ENCODE measurements at regions not wholly inside any gene's neighbourhood (a gene's known extent, or its start where the extent isn't known, plus 50 kb on each side); places are given as distances from the start of the nearest gene placed in this dataset.
"Not testable (repeated sequence)": the region's sequence is repeated elsewhere in the genome, so short reads cannot be mapped to it uniquely, and the experiment has no call there.

DNA sequence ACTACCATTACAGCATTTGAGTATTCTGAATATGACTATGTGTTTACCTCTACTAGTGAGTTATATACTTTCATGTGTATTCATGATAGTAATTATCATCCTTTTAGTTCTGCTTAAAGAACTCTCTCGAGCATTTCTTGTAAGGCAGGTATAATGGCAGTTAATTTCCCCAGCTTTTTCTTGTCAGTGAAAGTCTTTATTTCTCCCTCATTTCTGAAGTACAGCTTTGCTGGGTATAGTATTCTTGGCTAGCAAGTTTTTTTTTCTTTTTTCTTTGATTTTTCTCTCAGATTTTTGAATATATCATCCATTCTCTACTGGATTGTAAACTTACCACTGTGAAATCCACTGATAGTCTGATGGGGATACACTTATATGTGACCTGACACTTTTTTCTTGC, 165.9 kb upstream of the ARHGAP5 start:
- Histone ChIP-seq H4K8ac (ENCODE audit: low read depth, low read length) (no peak overlapping the region), H3K56ac (ENCODE audit: low read length) (no peak overlapping the region)

GRCh38 chr14:31913370-31913769, 163.7 kb upstream of the ARHGAP5 start:
- Histone ChIP-seq H3K4me1 (ENCODE audit: control insufficient read depth, low read depth, low read length) (no peaks in the 10 kb centered on the region), H3K9ac (ENCODE audit: low read length) (no peak overlapping the region)

More for the DNA sequence above, 165.9 kb upstream of the ARHGAP5 start:
- H3K23ac ChIP-seq (ENCODE audit: low read length), result no peak overlapping the region
- no peaks in the 10 kb centered on the region for H3K4me1 ChIP-seq (ENCODE audit: control insufficient read depth, low read depth, low read length)
- H3K4ac ChIP-seq (ENCODE audit: low read depth, low read length), result no peak overlapping the region
- no peak overlapping the region for H3K4me2 ChIP-seq (ENCODE audit: low read length)
- H3K4me3 ChIP-seq (ENCODE audit: low read length), result no peak overlapping the region
- H3K36me3 ChIP-seq (ENCODE audit: control insufficient read depth, insufficient read depth, low read length), result no peaks in the 10 kb centered on the region
- DNase-seq, result no peak
- no peak overlapping the region for H2BK120ac ChIP-seq (ENCODE audit: low read depth, low read length)
- H3K79me2 ChIP-seq (ENCODE audit: control insufficient read depth, insufficient read depth, low read length), result no peaks in the 10 kb centered on the region
- no peaks in the 10 kb centered on the region for H3K27me3 ChIP-seq (ENCODE audit: insufficient read depth, low read length, poor library complexity)
- H2BK5ac ChIP-seq (ENCODE audit: low read length), result no peak overlapping the region
- no peak overlapping the region for H3K27ac ChIP-seq (ENCODE audit: low read depth, low read length)
- no peak overlapping the region for H2BK15ac ChIP-seq (replicated peaks; ENCODE audit: low read depth)
- WGBS (ENCODE audit: extremely low coverage, insufficient coverage, low lambda C conversion rate), result no CpG with 5 or more reads among the region's 1 CpG
- no peak overlapping the region for H3K18ac ChIP-seq (ENCODE audit: low read length)
- no peak overlapping the region for H3K9ac ChIP-seq (ENCODE audit: low read length)
- H2AK5ac ChIP-seq (ENCODE audit: low read length), result no peak overlapping the region
- H3K79me1 ChIP-seq (ENCODE audit: low read length), result no peaks in the 10 kb centered on the region
- no peak overlapping the region for H4K5ac ChIP-seq (ENCODE audit: low read length)

DNA sequence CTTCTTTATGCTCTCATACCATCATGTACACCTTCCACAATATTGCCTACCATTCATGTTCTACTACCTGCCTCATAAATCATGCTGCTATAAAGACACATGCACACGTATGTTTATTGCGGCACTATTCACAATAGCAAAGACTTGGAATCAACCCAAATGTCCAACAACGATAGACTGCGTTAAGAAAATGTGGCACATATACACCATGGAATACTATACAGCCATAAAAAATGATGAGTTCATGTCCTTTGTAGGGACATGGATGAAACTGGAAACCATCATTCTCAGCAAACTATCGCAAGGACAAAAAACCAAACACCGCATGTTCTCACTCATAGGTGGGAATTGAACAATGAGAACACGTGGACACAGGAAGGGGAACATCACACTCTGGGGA, 158.8 kb upstream of the ARHGAP5 start:
- H3K9ac ChIP-seq (ENCODE audit: low read length); H2BK5ac ChIP-seq (ENCODE audit: low read length); H3K79me1 ChIP-seq (ENCODE audit: low read length); H3K23ac ChIP-seq (ENCODE audit: low read length); H3K36me3 ChIP-seq (ENCODE audit: control insufficient read depth, insufficient read depth, low read length); H2AK5ac ChIP-seq (ENCODE audit: low read length); DNase-seq; H3K18ac ChIP-seq (ENCODE audit: low read length); H3K4me3 ChIP-seq (ENCODE audit: low read length); H3K56ac ChIP-seq (ENCODE audit: low read length); H2BK15ac ChIP-seq (replicated peaks; ENCODE audit: low read depth); H4K8ac ChIP-seq (ENCODE audit: low read depth, low read length); H3K4ac ChIP-seq (ENCODE audit: low read depth, low read length); H3K27me3 ChIP-seq (ENCODE audit: insufficient read depth, low read length, poor library complexity); H3K79me2 ChIP-seq (ENCODE audit: control insufficient read depth, insufficient read depth, low read length); H3K4me2 ChIP-seq (ENCODE audit: low read length); H3K27ac ChIP-seq (ENCODE audit: low read depth, low read length); H4K5ac ChIP-seq (ENCODE audit: low read length); H2BK120ac ChIP-seq (ENCODE audit: low read depth, low read length); H3K4me1 ChIP-seq (ENCODE audit: control insufficient read depth, low read depth, low read length): not testable (repeated sequence)
- WGBS (ENCODE audit: extremely low coverage, insufficient coverage, low lambda C conversion rate), result no CpG with 5 or more reads among the region's 7 CpGs

More at GRCh38 chr14:31913370-31913769, 163.7 kb upstream of the ARHGAP5 start:
- Histone ChIP-seq H3K4me2 (ENCODE audit: low read length) (no peak overlapping the region), H2BK120ac (ENCODE audit: low read depth, low read length) (no peak overlapping the region), H2AK5ac (ENCODE audit: low read length) (no peak overlapping the region), H3K56ac (ENCODE audit: low read length) (no peak overlapping the region), H3K23ac (ENCODE audit: low read length) (no peak overlapping the region), H3K79me1 (ENCODE audit: low read length) (no peaks in the 10 kb centered on the region), H3K79me2 (ENCODE audit: control insufficient read depth, insufficient read depth, low read length) (no peaks in the 10 kb centered on the region), H3K4me3 (ENCODE audit: low read length) (no peak overlapping the region), H4K5ac (ENCODE audit: low read length) (no peak overlapping the region), H3K36me3 (ENCODE audit: control insufficient read depth, insufficient read depth, low read length) (no peaks in the 10 kb centered on the region), H2BK15ac (replicated peaks; ENCODE audit: low read depth) (no peak overlapping the region), H2BK5ac (ENCODE audit: low read length) (no peak overlapping the region), H3K4ac (ENCODE audit: low read depth, low read length) (no peak overlapping the region), H3K27ac (ENCODE audit: low read depth, low read length) (no peak overlapping the region), H3K18ac (ENCODE audit: low read length) (no peak overlapping the region), H4K8ac (ENCODE audit: low read depth, low read length) (no peak overlapping the region), H3K27me3 (ENCODE audit: insufficient read depth, low read length, poor library complexity) (no peaks in the 10 kb centered on the region)
- WGBS (ENCODE audit: extremely low coverage, insufficient coverage, low lambda C conversion rate), result no CpG with 5 or more reads among the region's 4 CpGs
- DNase-seq, result no peak

GRCh38 chr14:31920001-31920400, 157.1 kb upstream of the ARHGAP5 start:
- Histone ChIP-seq H3K4me2 (ENCODE audit: low read length) (no peak overlapping the region), H2BK5ac (ENCODE audit: low read length) (no peak overlapping the region), H3K27me3 (ENCODE audit: insufficient read depth, low read length, poor library complexity) (no peaks in the 10 kb centered on the region), H4K5ac (ENCODE audit: low read length) (no peak overlapping the region), H3K23ac (ENCODE audit: low read length) (no peak overlapping the region), H3K79me2 (ENCODE audit: control insufficient read depth, insufficient read depth, low read length) (no peaks in the 10 kb centered on the region), H3K18ac (ENCODE audit: low read length) (no peak overlapping the region), H3K36me3 (ENCODE audit: control insufficient read depth, insufficient read depth, low read length) (no peaks in the 10 kb centered on the region), H2BK120ac (ENCODE audit: low read depth, low read length) (no peak overlapping the region), H3K4me3 (ENCODE audit: low read length) (no peak overlapping the region), H3K56ac (ENCODE audit: low read length) (no peak overlapping the region), H3K27ac (ENCODE audit: low read depth, low read length) (no peak overlapping the region), H3K4me1 (ENCODE audit: control insufficient read depth, low read depth, low read length) (no peaks in the 10 kb centered on the region), H3K4ac (ENCODE audit: low read depth, low read length) (no peak overlapping the region), H2AK5ac (ENCODE audit: low read length) (no peak overlapping the region), H3K79me1 (ENCODE audit: low read length) (no peaks in the 10 kb centered on the region), H4K8ac (ENCODE audit: low read depth, low read length) (no peak overlapping the region), H3K9ac (ENCODE audit: low read length) (no peak overlapping the region), H2BK15ac (replicated peaks; ENCODE audit: low read depth) (no peak overlapping the region)
- DNase-seq, result no peak
- WGBS (ENCODE audit: extremely low coverage, insufficient coverage, low lambda C conversion rate), result no CpG with 5 or more reads among the region's 1 CpG

DNA sequence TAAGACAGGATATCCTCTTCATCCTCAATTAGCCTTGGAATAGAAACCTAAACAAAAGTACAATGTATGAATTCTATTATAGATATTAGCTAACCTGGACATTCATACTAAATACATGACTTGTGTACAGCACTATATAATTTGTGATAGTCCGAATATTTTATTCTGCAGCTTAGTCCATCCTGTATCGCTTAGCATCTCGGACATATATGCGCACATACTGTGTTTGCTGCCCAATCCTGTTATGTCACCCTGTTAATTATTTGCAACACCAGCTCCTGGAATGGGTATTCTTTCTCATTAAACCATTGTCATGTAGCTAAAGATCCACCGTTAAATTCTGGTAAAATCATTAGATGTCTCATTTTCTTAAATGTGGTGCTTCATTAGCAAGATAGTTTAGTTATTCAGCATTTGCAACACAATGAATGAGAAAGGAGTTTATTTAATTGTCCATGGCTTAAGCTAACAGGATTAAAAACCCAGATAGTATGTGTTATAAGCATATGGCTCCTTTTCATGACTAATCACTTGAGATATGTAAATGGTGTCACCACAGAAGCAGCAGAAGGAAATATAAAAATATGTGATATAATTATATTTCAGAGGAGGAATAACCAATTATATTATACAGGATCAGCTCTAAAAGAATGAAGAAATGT, 156.0 kb upstream of the ARHGAP5 start:
- Histone ChIP-seq H3K18ac (ENCODE audit: low read length) (no peak overlapping the region), H3K4me1 (ENCODE audit: control insufficient read depth, low read depth, low read length) (no peaks in the 10 kb centered on the region), H3K79me2 (ENCODE audit: control insufficient read depth, insufficient read depth, low read length) (no peaks in the 10 kb centered on the region), H3K36me3 (ENCODE audit: control insufficient read depth, insufficient read depth, low read length) (no peaks in the 10 kb centered on the region), H4K5ac (ENCODE audit: low read length) (no peak overlapping the region), H2BK120ac (ENCODE audit: low read depth, low read length) (no peak overlapping the region), H3K4ac (ENCODE audit: low read depth, low read length) (no peak overlapping the region), H3K79me1 (ENCODE audit: low read length) (no peaks in the 10 kb centered on the region), H3K9ac (ENCODE audit: low read length) (no peak overlapping the region), H3K56ac (ENCODE audit: low read length) (no peak overlapping the region), H3K4me3 (ENCODE audit: low read length) (no peak overlapping the region), H2BK15ac (replicated peaks; ENCODE audit: low read depth) (no peak overlapping the region), H3K4me2 (ENCODE audit: low read length) (no peak overlapping the region), H3K23ac (ENCODE audit: low read length) (no peak overlapping the region), H2AK5ac (ENCODE audit: low read length) (no peak overlapping the region), H3K27ac (ENCODE audit: low read depth, low read length) (no peak overlapping the region), H3K27me3 (ENCODE audit: insufficient read depth, low read length, poor library complexity) (no peaks in the 10 kb centered on the region), H4K8ac (ENCODE audit: low read depth, low read length) (no peak overlapping the region), H2BK5ac (ENCODE audit: low read length) (no peak overlapping the region)
- WGBS (ENCODE audit: extremely low coverage, insufficient coverage, low lambda C conversion rate), result no CpG with 5 or more reads among the region's 5 CpGs
- no peak for DNase-seq

DNA sequence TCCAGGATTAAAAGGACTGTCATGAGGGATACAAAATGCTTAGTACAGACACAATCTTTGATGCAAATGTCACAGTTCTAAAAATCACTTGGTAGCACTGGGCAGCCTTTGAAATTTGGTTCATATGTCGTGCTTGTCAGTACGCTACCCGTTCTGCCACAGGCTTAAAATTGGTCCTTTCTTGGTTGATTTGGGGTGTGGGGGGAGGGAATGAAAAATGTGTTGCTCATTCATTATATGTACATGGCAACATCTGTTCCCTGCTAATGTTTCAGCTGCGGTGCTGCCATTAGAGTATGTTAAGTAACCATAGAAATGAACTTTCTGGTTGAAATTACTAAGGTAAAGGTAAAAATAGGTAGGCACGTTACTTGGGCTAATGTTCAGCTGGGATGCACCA, 155.4 kb upstream of the ARHGAP5 start:
- H2BK120ac ChIP-seq (ENCODE audit: low read depth, low read length), result no peak overlapping the region
- no CpG with 5 or more reads among the region's 5 CpGs for WGBS (ENCODE audit: extremely low coverage, insufficient coverage, low lambda C conversion rate)
- no peaks in the 10 kb centered on the region for H3K27me3 ChIP-seq (ENCODE audit: insufficient read depth, low read length, poor library complexity)
- no peak overlapping the region for H3K56ac ChIP-seq (ENCODE audit: low read length)
- no peak overlapping the region for H3K18ac ChIP-seq (ENCODE audit: low read length)
- no peak overlapping the region for H3K27ac ChIP-seq (ENCODE audit: low read depth, low read length)
- no peak overlapping the region for H3K4ac ChIP-seq (ENCODE audit: low read depth, low read length)
- no peaks in the 10 kb centered on the region for H3K79me1 ChIP-seq (ENCODE audit: low read length)
- no peaks in the 10 kb centered on the region for H3K79me2 ChIP-seq (ENCODE audit: control insufficient read depth, insufficient read depth, low read length)
- no peak overlapping the region for H2BK15ac ChIP-seq (replicated peaks; ENCODE audit: low read depth)
- no peak overlapping the region for H2AK5ac ChIP-seq (ENCODE audit: low read length)
- no peaks in the 10 kb centered on the region for H3K4me1 ChIP-seq (ENCODE audit: control insufficient read depth, low read depth, low read length)
- no peak for DNase-seq
- H3K23ac ChIP-seq (ENCODE audit: low read length), result no peak overlapping the region
- no peak overlapping the region for H4K8ac ChIP-seq (ENCODE audit: low read depth, low read length)
- no peaks in the 10 kb centered on the region for H3K36me3 ChIP-seq (ENCODE audit: control insufficient read depth, insufficient read depth, low read length)
- H3K4me2 ChIP-seq (ENCODE audit: low read length), result no peak overlapping the region
- no peak overlapping the region for H2BK5ac ChIP-seq (ENCODE audit: low read length)
- H3K9ac ChIP-seq (ENCODE audit: low read length), result no peak overlapping the region
- no peak overlapping the region for H3K4me3 ChIP-seq (ENCODE audit: low read length)
- no peak overlapping the region for H4K5ac ChIP-seq (ENCODE audit: low read length)
